H1 (cell line): ENCODE measurements at regions not wholly inside any gene's neighbourhood (a gene's known extent, or its start where the extent isn't known, plus 50 kb on each side); places are given as distances from the start of the nearest gene placed in this dataset.

Source experiments
- BCL11A ChIP-seq, 2 experiments: IDR thresholded peaks; one replicate each; pipeline ENCODE4 v1.6.1; 2011; ENCODE audit warnings: low read depth in 2 of 2, low read length in 2 of 2, mild to moderate bottlenecking in 2 of 2
- CHD7 ChIP-seq: fragments of 300-600 bp; sonication (generic); IDR thresholded peaks from 2 replicates; pipeline ENCODE4 v1.7.1; 2012; ENCODE audit warnings: low read length, moderate library complexity, mild to moderate bottlenecking, inconsistent platforms; ENCODE audit not compliant: insufficient replicate concordance
- MAX ChIP-seq: IDR thresholded peaks from 2 replicates; pipeline ENCODE4 v1.6.1; 2012; ENCODE audit warnings: inconsistent platforms
- SP1 ChIP-seq: IDR thresholded peaks from 2 replicates; pipeline ENCODE4 v1.6.1; 2011; ENCODE audit warnings: low read depth, low read length

- TF ChIP-seq CHD7 (no peak), BCL11A (IDR thresholded peaks at IDR 0.05; ENCODE audit: low read depth in 2 of 2, low read length in 2 of 2) (no peak), SP1 (no peak), MAX (no peak)
Observed at GRCh38 chr16:86041215-86041614, 142.3 kb downstream of the IRF8 start (continued).
